ENCODE measurements at regions not wholly inside any gene's neighbourhood (a gene's known extent, or its start where the extent isn't known, plus 50 kb on each side); places are given as distances from the start of the nearest gene placed in this dataset.
"Not testable (repeated sequence)": the region's sequence is repeated elsewhere in the genome, so short reads cannot be mapped to it uniquely, and the experiment has no call there.

GRCh38 chr20:10109641-10110040, 74.9 kb downstream of the ANKEF1 start:
- no peak for DNase-seq

GRCh38 chr20:10110151-10110550, 75.4 kb downstream of the ANKEF1 start:
- DNase-seq = no peak

- no peak for DNase-seq
Observed at GRCh38 chr20:10111139-10111958, 76.6 kb downstream of the ANKEF1 start.

GRCh38 chr20:10111959-10112250, 77.1 kb downstream of the ANKEF1 start:
- DNase-seq = no peak

- no peak for DNase-seq
Observed at GRCh38 chr20:10113746-10114145, 79.0 kb downstream of the ANKEF1 start.

GRCh38 chr20:10114598-10114997, 79.8 kb downstream of the ANKEF1 start:
- DNase-seq = no peak

- DNase-seq = no peak
Observed at GRCh38 chr20:10115021-10115420, 80.2 kb downstream of the ANKEF1 start.

GRCh38 chr20:10119336-10119735, 84.5 kb downstream of the ANKEF1 start:
- DNase-seq = no peak

- DNase-seq = not testable (repeated sequence)
Observed at GRCh38 chr20:10124883-10125282, 90.1 kb downstream of the ANKEF1 start.

GRCh38 chr20:10125757-10126156, 91.0 kb downstream of the ANKEF1 start:
- no peak for DNase-seq

- no peak for DNase-seq
Observed at GRCh38 chr20:10129749-10130148, 88.9 kb upstream of the SNAP25 start.

GRCh38 chr20:10131732-10132345, 86.8 kb upstream of the SNAP25 start:
- peak; percentile 56 for DNase-seq

GRCh38 chr20:10132387-10132786, 86.2 kb upstream of the SNAP25 start:
- no peak for DNase-seq

- no peak for DNase-seq
Observed at GRCh38 chr20:10133532-10133931, 85.1 kb upstream of the SNAP25 start.

- no peak for DNase-seq
Observed at GRCh38 chr20:10134176-10134575, 84.5 kb upstream of the SNAP25 start.

- no peak for DNase-seq
Observed at GRCh38 chr20:10135438-10135837, 83.2 kb upstream of the SNAP25 start.

GRCh38 chr20:10137032-10137431, 81.6 kb upstream of the SNAP25 start:
- no peak for DNase-seq

GRCh38 chr20:10137533-10137932, 81.1 kb upstream of the SNAP25 start:
- DNase-seq = no peak

GRCh38 chr20:10157549-10157948, 61.1 kb upstream of the SNAP25 start:
- DNase-seq = no peak

- no peak for DNase-seq
Observed at GRCh38 chr20:10167040-10167439, 51.6 kb upstream of the SNAP25 start.

GRCh38 chr20:10167594-10167993, 51.0 kb upstream of the SNAP25 start:
- no peak for DNase-seq

Data from left hindlimb (tissue), 1 donor.